ENCODE measurements at regions not wholly inside any gene's neighbourhood (a gene's known extent, or its start where the extent isn't known, plus 50 kb on each side); places are given as distances from the start of the nearest gene placed in this dataset.

DNA sequence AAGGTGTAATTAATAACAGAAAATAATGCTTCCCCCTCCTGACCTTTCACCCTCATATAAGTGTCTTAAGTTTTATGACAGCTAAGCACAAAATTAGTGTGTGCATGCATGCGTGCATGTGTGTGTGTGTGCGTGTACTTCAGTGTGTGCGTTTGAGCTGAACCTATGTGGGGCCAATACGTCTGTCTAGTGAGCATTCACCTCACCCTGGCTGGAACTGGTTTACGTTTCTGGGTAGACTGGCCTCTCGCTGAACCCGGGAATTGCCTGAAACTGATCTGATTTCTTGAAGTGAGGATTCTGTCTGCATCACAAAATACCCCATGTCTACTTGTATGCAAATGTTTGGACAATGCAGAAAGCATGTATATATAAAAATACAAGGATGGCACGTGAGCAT is 68.2 kb upstream of the TBX3 start:
- H3K27ac ChIP-seq, result no peak overlapping the region
- TF ChIP-seq ZFX (IDR thresholded peaks at IDR 0.05), result no peak
- TF ChIP-seq, protein P1, sequence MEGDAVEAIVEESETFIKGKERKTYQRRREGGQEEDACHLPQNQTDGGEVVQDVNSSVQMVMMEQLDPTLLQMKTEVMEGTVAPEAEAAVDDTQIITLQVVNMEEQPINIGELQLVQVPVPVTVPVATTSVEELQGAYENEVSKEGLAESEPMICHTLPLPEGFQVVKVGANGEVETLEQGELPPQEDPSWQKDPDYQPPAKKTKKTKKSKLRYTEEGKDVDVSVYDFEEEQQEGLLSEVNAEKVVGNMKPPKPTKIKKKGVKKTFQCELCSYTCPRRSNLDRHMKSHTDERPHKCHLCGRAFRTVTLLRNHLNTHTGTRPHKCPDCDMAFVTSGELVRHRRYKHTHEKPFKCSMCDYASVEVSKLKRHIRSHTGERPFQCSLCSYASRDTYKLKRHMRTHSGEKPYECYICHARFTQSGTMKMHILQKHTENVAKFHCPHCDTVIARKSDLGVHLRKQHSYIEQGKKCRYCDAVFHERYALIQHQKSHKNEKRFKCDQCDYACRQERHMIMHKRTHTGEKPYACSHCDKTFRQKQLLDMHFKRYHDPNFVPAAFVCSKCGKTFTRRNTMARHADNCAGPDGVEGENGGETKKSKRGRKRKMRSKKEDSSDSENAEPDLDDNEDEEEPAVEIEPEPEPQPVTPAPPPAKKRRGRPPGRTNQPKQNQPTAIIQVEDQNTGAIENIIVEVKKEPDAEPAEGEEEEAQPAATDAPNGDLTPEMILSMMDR (conservative IDR thresholded peaks at IDR 0.05), result no peak

DNA sequence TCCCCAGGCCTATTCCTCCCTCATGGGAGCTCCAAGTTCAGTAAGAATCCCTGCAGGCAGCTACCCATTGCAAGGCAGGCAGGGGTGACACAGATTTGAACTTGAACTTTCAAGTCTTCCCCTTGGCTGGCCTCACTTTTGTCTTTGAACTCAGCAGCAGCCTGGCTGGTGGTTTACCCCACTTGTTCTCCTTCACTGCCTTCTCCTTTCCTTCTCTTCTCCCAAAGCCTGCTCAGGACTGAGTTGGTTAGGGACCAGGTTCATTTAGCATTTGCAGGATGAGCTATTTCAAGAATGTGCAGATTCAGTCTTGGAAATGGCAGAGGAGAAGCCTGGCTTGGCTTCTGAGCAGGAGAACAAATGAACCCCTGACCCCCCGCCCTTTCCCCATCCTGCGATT is 67.7 kb upstream of the TBX3 start:
- no peak overlapping the region for H3K27ac ChIP-seq
- no peak for TF ChIP-seq ZFX (IDR thresholded peaks at IDR 0.05)
- TF ChIP-seq, protein P1 (conservative IDR thresholded peaks at IDR 0.05), result no peak

GRCh38 chr12:114750917-114751316 is 66.9 kb upstream of the TBX3 start:
- TF ChIP-seq, protein P1 (conservative IDR thresholded peaks at IDR 0.05), result no peak
- no peak for TF ChIP-seq ZFX (IDR thresholded peaks at IDR 0.05)
- no peak overlapping the region for H3K27ac ChIP-seq

DNA sequence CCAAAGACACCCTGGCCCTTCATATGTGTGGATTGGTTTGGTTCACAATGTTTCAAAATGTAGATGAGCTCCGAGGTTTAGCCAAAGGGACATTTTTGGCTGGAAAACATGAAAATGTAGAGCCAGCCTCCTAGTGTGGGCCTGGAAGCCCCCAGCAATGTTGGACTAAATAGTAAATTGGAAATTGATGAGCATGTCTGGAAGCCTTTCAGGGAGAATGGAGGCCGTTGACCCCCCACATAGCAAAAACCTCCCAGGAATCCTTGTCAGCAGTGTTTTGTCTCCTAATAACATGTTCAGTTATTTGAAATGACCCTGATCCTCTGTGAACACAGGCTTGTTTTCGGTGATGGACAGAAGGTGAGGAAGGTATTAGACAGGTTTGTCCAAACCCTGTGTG is 65.1 kb upstream of the TBX3 start:
- no peak for TF ChIP-seq ZFX (IDR thresholded peaks at IDR 0.05)
- TF ChIP-seq, protein P1 (conservative IDR thresholded peaks at IDR 0.05), result no peak
- H3K27ac ChIP-seq, result no peak overlapping the region

DNA sequence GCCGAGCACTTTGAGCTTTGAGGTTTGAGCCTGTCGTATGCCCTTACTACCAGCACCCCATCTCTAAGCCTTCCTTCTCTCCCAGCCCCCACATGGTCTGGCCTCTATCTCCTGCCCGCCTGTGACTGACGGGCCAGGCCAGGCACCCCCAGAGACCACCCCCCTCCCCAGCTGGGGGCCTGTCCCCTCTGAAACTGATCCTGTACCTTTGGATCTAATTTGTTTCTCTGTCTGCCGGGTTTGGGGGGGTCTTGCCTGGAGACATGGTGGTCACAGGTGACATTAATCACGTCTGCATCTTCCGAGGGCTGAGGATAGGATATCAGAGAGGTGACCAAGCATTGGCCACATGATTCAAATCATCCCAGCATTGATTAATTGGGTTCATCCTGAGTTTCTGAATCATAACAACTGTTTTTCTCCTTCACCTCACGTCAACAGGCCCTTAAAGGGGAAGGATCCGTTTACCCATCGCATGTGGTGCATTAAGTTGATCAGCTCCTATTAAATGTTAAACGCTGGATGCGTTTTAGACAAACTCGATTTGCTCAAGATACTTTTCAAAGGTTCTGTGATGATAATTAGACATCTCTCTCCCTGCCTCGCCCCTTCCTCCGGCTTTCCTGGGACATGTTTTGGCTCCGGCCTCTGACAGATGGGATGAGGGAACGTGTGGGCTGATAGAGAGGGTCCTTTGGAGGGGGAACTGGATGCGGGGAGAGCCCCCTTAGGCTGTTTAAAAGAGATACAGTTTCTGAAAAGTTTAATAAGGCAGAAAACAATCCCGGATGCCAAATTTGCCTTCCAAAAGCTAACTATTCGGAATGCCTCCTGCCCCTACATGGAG is 63.3 kb upstream of the TBX3 start:
- no peak for TF ChIP-seq ZFX (IDR thresholded peaks at IDR 0.05)
- TF ChIP-seq, protein P1 (conservative IDR thresholded peaks at IDR 0.05), result no peak
- H3K27ac ChIP-seq, result no peak overlapping the region

DNA sequence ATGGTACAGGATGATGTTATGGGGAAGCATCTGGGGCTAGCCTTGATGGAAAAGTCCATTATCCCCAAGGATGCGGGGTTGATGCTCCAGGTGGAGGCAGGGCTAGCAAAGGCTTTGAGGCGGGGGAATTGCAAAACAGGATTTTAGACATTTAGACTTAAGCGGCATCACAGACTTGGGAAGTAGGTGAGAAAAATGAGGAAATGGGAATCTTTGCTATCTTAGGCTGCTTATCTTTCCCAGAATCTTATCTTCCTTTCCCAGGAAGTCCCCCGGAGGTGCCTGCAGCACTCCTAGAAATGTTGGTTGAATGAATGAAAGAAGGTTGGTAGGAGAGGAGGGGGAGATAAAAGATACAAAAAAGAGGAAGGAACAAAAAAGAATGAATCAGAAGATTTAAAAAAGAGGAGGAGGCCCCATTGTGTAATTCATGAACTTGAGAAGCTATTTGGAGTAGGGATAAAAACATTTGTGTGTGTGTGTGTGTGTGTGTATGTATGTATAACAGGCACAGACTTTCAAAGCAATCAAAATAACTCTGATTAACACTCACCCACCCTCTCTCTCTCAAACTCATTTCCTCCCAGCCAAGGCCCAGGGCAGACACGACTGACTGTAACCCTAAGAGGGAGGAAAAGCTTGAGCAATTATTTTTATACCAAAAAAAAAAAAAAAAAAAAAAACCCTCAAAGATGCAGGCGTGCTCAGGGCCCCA is 62.5 kb upstream of the TBX3 start:
- H3K27ac ChIP-seq, result no peak overlapping the region
- no peak for TF ChIP-seq ZFX (IDR thresholded peaks at IDR 0.05)
- TF ChIP-seq, protein P1 (conservative IDR thresholded peaks at IDR 0.05), result no peak

- H3K27ac ChIP-seq, result no peak overlapping the region
- TF ChIP-seq, protein P1 (conservative IDR thresholded peaks at IDR 0.05), result no peak
These were observed 60.7 kb upstream of the TBX3 start for GRCh38 chr12:114744691-114745090.

All from C4-2B (cell line).